CD1c-positive myeloid dendritic cell (primary cell): ENCODE measurements at regions not wholly inside any gene's neighbourhood (a gene's known extent, or its start where the extent isn't known, plus 50 kb on each side); places are given as distances from the start of the nearest gene placed in this dataset.
A peak's percentile ranks its signal among the peaks of the same experiment; 100 is the strongest.

Experiments
- DNase-seq: peaks from one replicate; pipeline ENCODE4 v3.0.0-alpha.2; 2016; ENCODE audit errors: extremely low spot score

DNA sequence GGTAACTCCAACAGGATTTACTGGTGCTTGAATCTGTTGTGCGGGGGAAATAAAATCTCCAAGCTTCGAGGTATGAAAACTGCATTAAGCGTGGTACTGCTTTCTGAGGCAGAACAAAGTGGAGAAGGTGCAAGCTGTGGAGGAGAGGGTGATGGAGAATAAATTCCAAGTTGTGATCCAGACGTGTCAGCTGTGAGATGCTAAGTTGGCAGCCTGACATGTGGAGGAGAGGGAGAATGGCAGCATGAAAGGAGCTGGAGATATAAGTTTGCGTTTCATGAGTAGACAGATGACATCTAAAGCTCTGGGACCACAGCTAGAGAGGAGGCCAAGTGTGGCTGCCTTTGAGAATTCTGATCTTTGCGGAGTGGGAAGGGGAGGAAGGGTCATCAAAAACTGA is 411.8 kb downstream of the FBXO15 start:
- DNase-seq: no peak

- no peak for DNase-seq
These were observed 413.8 kb downstream of the FBXO15 start for GRCh38 chr18:73733806-73734314.

GRCh38 chr18:73733376-73733775 is 414.3 kb downstream of the FBXO15 start:
- DNase-seq: no peak

DNA sequence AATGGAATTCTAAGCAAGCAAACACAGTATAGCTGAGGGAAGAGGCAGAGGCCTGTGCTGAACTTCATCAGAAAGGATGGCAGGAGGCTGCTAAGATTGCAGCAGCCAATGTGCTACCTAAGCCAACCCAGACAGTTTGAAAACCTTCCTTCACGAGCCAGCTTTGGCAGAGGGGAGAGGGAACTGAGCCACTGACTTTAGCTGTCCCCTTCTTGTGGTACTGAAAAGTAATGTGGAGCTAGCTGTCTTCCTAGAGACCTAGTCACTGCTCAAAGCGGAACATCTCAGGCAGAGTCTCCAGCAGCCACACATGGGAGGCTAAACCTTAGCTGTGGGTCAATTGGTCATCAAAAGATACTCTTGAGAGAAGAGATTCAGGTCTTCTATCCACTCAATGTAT is 419.0 kb downstream of the FBXO15 start:
- DNase-seq: no peak

DNA sequence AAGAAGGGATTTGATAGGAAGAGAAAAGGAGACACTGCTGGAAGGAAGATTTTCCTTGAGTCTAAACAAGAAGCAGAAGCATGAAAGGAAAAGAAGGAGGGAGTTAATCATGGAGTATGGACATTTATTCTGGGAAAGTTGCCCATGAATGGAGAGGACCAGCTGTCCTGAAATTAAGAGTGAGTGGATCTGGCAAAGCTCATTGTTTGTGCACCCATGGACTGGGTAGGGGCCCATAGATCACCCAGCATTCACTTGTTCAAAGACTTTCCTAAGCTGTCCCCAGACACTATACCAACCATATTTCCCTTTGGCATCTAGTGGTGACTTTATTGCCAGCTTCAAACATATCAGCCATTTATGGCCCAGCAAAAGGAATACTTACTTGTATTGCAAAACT is 422.7 kb downstream of the FBXO15 start:
- no peak for DNase-seq

- no peak for DNase-seq
These were observed 428.0 kb downstream of the FBXO15 start for GRCh38 chr18:73719611-73720010.

- DNase-seq: no peak
These were observed 430.1 kb downstream of the FBXO15 start for GRCh38 chr18:73717570-73717969.

DNA sequence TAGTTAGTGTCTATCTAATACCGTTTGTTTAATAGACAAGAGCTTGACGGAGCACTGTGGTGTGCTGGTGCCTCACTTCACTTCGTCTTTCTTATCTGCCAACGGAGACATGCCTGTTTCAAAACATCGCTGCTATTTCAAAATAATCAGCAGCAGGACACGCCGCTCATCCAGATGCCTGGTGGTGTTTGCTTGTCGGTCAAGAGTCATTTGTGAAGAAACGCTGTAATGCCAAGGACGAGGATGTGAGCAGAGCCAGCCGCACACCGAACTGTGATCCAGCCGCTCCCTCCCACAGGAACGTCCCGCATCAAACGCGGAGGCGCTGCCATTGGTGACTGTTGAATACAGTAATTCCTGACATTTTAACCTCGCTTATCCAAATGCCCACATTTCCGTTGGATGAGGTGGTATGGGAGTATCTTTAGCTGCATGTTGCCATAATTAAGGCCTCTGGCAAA is 432.4 kb downstream of the FBXO15 start:
- no peak for DNase-seq

GRCh38 chr18:73714466-73714865 is 433.2 kb downstream of the FBXO15 start:
- no peak for DNase-seq

- no peak for DNase-seq
These were observed 436.4 kb downstream of the FBXO15 start for GRCh38 chr18:73711256-73711655.

DNA sequence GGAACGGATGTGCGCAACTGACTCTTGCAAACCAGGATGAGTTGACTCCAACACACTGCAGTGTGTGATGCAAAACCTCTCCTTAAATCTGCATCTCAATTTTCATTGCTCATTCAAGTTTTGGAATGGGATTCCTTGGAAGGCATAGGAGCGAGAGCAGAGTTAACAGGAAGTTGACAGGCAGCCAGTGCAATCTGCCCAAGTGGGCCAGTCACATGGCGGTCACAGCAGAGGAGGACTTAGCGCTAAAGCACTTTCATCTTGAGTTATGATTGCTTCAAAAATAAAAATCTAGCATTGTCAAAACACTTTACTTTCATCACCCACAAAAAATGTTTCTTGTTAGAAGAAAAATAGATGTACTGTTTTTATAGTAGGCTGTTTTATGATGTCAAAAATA is 439.0 kb downstream of the FBXO15 start:
- no peak for DNase-seq

DNA sequence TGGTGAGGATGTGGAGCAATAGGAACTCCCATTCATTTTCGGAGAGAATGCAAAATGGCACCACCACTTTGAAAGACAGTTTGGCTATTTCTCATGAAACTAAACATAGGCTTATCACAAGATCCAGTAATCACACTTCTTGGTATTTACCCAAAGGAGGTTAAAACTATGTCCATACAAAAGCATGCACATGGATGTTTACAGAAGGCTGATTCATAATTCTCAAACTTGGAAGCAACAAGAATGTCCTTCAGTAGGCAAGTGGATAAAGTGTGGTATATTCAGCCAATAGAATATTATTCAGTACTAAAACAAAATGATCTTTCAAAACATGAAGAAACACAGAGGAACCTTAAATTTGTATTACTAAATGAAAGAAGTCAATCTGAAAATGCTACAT is 440.6 kb downstream of the FBXO15 start:
- DNase-seq: no peak

DNA sequence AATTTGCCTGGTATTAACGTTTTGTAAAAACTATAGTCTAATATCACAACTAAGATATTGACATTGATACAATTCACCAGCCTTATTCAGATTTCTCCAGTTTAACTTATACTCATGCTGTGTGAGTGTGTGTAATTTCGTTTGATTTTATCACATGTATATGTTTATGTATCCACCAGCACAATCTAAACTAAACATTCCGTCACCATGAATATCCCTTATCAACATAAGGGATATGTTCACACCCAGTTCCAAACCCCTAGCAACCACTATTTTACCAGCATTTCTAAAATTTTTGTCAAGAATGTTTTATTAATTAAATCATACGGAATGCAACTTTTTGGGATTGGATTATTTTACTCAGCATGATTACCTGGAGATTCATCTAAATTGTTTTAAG is 450.3 kb downstream of the FBXO15 start:
- DNase-seq: no peak

- no peak for DNase-seq
These were observed 450.9 kb downstream of the FBXO15 start for GRCh38 chr18:73696698-73697097.

DNA sequence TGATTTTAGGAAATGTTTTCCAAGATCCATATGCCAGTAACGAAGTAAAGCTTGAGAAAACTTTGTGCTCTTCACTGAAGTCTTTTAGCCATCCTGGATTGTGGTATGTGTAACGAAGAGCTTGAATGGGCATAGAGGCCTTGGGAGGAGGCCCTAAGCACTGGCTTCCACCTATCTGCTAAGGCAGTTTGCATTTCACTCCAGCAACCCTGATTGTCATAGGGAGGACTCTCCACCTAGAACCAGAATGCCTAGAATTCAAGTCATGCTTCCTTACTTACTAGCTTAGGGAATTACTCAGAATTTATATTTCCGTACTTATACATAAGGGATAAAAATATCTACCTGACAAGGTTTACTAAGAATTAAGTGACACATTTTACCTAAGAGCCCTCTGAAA is 451.5 kb downstream of the FBXO15 start:
- DNase-seq: no peak

GRCh38 chr18:73693091-73693490 is 454.5 kb downstream of the FBXO15 start:
- DNase-seq: no peak

- no peak for DNase-seq
These were observed 456.0 kb downstream of the FBXO15 start for GRCh38 chr18:73691624-73692023.

GRCh38 chr18:73691118-73691517 is 456.5 kb downstream of the FBXO15 start:
- DNase-seq: no peak

- DNase-seq: no peak
These were observed 457.4 kb downstream of the FBXO15 start for GRCh38 chr18:73690222-73690621.

- DNase-seq: peak; percentile 40
These were observed 458.6 kb downstream of the FBXO15 start for GRCh38 chr18:73688851-73689711.

- no peak for DNase-seq
These were observed 459.5 kb downstream of the FBXO15 start for GRCh38 chr18:73688161-73688560.

DNA sequence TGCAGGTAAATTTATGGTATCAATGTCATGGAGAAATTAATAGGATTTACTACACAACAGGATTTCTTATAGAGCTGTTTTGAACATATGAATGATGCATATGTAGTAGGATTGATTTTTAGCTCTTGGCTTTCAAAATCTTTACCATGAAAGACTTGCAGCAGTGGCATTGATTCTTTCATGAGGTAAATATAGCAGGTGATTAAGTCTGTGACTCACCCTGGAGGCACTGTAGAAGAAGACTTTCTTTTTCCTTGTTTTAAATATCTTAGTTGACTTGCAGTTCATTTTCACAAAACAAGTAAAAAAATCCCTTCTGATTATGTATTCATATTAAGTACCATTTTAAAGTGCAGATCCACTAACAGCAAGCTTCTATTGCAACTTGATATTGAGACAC is 463.0 kb downstream of the FBXO15 start:
- no peak for DNase-seq

DNA sequence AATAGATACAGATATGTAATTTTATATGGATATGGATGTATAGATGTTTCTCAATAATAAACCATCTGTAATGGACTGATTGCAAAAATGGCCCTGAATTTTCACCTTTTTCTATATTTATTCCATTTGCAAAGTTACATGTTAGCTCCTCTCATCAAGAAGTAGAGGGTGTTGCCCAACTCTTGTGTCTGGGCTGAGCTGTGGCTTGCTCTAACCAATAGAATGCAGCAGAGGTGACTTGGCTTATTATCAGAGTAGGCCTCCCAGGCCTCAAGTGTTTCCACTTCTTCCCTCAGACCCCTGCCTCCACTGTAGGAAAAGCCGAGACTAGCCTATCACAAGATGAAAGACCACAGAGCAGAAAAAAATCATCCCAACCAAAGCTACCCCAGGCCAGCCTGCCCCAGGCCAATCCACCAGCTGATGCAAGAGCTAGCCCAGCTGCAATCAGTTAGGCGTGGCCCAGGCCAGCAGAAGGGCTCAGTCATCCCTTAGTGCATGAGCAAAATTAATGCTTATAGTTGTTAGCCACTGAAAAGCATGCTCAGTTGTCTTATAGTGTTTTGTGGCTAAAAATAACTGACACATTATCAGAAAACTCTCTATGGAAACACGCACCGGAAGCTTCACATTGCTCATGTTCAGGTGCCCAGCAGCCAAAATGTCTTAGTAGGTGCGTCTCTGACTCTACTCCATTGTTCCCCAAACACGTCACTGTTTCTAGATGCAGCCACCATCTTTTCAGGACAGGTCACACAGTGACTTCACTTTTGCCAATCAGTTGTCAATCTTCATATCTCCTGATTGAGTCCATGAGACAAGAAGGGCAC is 464.0 kb downstream of the FBXO15 start:
- DNase-seq: no peak
